Parathyroid adenoma (tissue), 2 donors: ENCODE measurements at regions not wholly inside any gene's neighbourhood (a gene's known extent, or its start where the extent isn't known, plus 50 kb on each side); places are given as distances from the start of the nearest gene placed in this dataset.

Experiments
- H2AFZ ChIP-seq: fragments of 300-600 bp; sonication (generic); one replicate; pipeline ENCODE4 v1.7.0; 2017; ENCODE audit warnings: antibody characterized with exemption, mild to moderate bottlenecking
- H3K27ac ChIP-seq: fragments of 300-600 bp; sonication (generic); one replicate; pipeline ENCODE4 v1.7.0; 2017
- H3K27me3 ChIP-seq: fragments of 300-600 bp; sonication (generic); one replicate; pipeline ENCODE4 v1.7.0; 2017; ENCODE audit warnings: low read length; ENCODE audit not compliant: control insufficient read depth, insufficient read depth
- H3K36me3 ChIP-seq: fragments of 300-600 bp; sonication (generic); one replicate; pipeline ENCODE4 v1.7.0; 2017; ENCODE audit warnings: low read length; ENCODE audit not compliant: control insufficient read depth, insufficient read depth
- H3K4me1 ChIP-seq: fragments of 300-600 bp; sonication (generic); one replicate; pipeline ENCODE4 v1.7.0; 2017; ENCODE audit warnings: control low read depth
- H3K4me2 ChIP-seq: fragments of 300-600 bp; sonication (generic); one replicate; pipeline ENCODE4 v1.7.0; 2017; ENCODE audit warnings: low read length
- H3K4me3 ChIP-seq: fragments of 300-600 bp; sonication (generic); one replicate; pipeline ENCODE4 v1.7.0; 2017; ENCODE audit warnings: low read depth, low read length
- H3K79me2 ChIP-seq: fragments of 300-600 bp; sonication (generic); one replicate; pipeline ENCODE4 v1.7.0; 2017; ENCODE audit warnings: control low read depth
- H3K9ac ChIP-seq: fragments of 300-600 bp; sonication (generic); one replicate; pipeline ENCODE4 v1.7.0; 2017; ENCODE audit warnings: mild to moderate bottlenecking
- H3K9me3 ChIP-seq: fragments of 300-600 bp; sonication (generic); one replicate; pipeline ENCODE4 v1.7.0; 2017; ENCODE audit warnings: low read length; ENCODE audit not compliant: control insufficient read depth
- TF ChIP-seq, protein P1 (sequence below): fragments of 300-600 bp; sonication (generic); IDR thresholded peaks from one replicate; pipeline ENCODE4 v1.7.0; 2017; ENCODE audit warnings: antibody characterized with exemption, mild to moderate bottlenecking
- donor health status: primary hyperparathyroidism.

DNA sequence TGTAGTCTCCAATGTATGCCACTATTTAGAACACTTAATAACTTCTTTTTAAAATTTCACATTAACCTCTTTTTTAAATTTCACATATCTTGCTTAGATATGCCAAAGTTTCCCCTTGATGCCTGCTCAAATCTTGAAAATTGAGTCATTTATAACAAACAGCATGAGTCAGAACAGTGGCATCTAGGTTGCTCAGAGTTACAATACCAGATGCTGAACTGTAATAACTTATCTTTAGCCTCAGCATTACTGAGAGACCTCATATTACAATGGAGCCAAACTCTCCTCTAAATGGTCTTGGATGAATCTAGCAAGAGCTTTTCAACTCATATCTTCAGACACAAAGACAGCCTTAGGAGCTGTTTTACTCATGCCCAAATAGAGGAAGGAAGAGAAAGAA is 439.3 kb upstream of the ARPP21 start:
- H3K4me2 ChIP-seq = no peak overlapping the region
- H3K79me2 ChIP-seq = no peaks in the 10 kb centered on the region
- no peaks in the 10 kb centered on the region for H3K4me1 ChIP-seq
- H3K4me3 ChIP-seq = no peak overlapping the region
- H3K36me3 ChIP-seq = no peaks in the 10 kb centered on the region
- no peak overlapping the region for H3K9ac ChIP-seq
- no peak overlapping the region for H3K27ac ChIP-seq
- no peaks in the 10 kb centered on the region for H3K27me3 ChIP-seq
- TF ChIP-seq, protein P1, sequence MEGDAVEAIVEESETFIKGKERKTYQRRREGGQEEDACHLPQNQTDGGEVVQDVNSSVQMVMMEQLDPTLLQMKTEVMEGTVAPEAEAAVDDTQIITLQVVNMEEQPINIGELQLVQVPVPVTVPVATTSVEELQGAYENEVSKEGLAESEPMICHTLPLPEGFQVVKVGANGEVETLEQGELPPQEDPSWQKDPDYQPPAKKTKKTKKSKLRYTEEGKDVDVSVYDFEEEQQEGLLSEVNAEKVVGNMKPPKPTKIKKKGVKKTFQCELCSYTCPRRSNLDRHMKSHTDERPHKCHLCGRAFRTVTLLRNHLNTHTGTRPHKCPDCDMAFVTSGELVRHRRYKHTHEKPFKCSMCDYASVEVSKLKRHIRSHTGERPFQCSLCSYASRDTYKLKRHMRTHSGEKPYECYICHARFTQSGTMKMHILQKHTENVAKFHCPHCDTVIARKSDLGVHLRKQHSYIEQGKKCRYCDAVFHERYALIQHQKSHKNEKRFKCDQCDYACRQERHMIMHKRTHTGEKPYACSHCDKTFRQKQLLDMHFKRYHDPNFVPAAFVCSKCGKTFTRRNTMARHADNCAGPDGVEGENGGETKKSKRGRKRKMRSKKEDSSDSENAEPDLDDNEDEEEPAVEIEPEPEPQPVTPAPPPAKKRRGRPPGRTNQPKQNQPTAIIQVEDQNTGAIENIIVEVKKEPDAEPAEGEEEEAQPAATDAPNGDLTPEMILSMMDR = no peak
- no peak overlapping the region for H2AFZ ChIP-seq
- no peaks in the 10 kb centered on the region for H3K9me3 ChIP-seq

DNA sequence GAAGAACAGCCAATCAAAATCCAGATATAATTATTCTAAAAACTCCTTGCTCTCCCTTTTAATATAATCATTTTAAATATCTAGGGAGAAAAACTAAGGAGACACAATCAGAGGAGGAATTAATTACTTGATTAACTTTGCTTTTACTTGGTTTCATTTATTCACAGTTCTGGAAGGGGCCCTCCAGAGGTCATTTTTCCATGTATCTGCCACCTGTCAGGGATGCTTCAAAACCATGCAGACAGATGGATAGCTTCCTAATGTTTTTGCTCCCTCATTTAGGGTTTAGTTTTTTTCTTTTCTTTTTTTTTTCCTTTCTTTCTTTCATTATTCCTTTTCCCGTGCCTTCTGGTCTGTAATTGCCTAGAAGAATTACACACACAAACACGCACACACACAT is 438.1 kb upstream of the ARPP21 start:
- Histone ChIP-seq H3K27me3 (no peaks in the 10 kb centered on the region), H3K4me1 (no peaks in the 10 kb centered on the region), H3K4me3 (no peak overlapping the region), H3K9me3 (no peaks in the 10 kb centered on the region), H2AFZ (no peak overlapping the region), H3K79me2 (no peaks in the 10 kb centered on the region), H3K36me3 (no peaks in the 10 kb centered on the region), H3K27ac (no peak overlapping the region), H3K4me2 (no peak overlapping the region), H3K9ac (no peak overlapping the region)
- TF ChIP-seq, protein P1 = no peak

DNA sequence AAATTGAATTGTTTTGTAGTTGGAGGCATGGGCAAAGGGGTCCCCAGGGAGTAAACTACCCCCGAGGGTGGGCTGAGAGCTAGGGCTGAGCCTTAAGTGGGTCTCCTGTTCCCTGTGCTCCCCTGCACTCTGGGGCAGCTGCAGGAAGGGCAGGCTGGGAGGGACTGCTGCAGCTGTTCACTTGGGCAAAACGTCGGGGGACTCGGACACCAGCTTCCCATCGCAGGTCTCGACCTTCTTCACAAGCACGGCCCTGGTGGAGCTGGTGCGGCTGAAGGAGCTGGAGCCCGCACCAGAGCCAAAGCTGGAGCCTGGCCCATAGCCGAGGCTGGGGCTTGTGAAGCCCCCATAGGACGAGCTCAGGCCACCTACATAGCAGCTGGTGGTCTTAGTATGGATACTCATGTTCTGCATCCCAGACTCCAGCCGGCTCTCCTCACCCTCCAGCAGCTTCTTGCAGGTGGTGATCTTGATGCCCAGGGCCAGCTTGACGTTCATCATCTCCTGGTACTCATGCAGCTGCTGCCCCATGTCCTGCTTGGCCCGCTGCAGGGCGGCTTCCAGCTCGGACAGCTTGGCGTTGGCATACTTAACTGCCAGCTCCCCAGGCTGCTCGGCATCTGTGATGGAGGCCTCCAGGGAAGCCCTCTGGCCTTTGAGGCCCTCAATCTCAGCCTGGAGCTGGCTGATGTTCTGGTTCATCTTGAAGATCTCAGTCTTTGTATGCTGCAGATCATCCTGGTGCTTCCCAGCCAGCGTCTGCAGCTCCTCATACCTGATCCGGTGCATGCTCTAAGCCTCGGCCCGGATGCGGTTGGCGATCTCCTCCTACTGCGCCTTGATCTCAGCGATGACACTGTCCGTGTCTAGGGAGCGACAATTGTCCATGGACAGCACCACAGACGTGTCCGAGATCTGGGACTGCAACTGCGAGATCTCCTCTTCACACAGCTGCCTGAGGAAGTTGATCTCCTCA is 423.5 kb upstream of the ARPP21 start:
- TF ChIP-seq, protein P1 = no peak
- Histone ChIP-seq H2AFZ (no peak overlapping the region), H3K4me3 (no peak overlapping the region), H3K9me3 (no peaks in the 10 kb centered on the region), H3K4me1 (no peaks in the 10 kb centered on the region), H3K36me3 (no peaks in the 10 kb centered on the region), H3K79me2 (no peaks in the 10 kb centered on the region), H3K9ac (no peak overlapping the region), H3K27me3 (no peaks in the 10 kb centered on the region), H3K4me2 (no peak overlapping the region), H3K27ac (no peak overlapping the region)

- Histone ChIP-seq H3K27ac (no peak overlapping the region), H3K9me3 (no peaks in the 10 kb centered on the region), H3K79me2 (no peaks in the 10 kb centered on the region), H3K4me2 (no peak overlapping the region), H3K9ac (no peak overlapping the region), H3K4me3 (no peak overlapping the region), H2AFZ (no peak overlapping the region), H3K4me1 (no peaks in the 10 kb centered on the region), H3K36me3 (no peaks in the 10 kb centered on the region), H3K27me3 (no peaks in the 10 kb centered on the region)
- TF ChIP-seq, protein P1 = no peak
Measured at GRCh38 chr3:35216501-35217266, 422.6 kb upstream of the ARPP21 start.
